OCI-LY1 (cell line): ENCODE measurements at regions not wholly inside any gene's neighbourhood (a gene's known extent, or its start where the extent isn't known, plus 50 kb on each side); places are given as distances from the start of the nearest gene placed in this dataset.

Experiments used
- EZH2 ChIP-seq: fragments of 200-600 bp; sonication (generic), shearing (Covaris generic); IDR thresholded peaks from 2 replicates; pipeline ENCODE4 v1.8.0; 2017; ENCODE audit warnings: borderline replicate concordance, mixed run types, mild to moderate bottlenecking, antibody characterized with exemption, low read length, moderate library complexity, mixed read lengths
- TF ChIP-seq, protein P1 (sequence below): fragments of 200-600 bp; sonication (generic), shearing (Covaris generic); IDR thresholded peaks from 2 replicates; pipeline ENCODE4 v1.5.1; 2017; ENCODE audit warnings: mild to moderate bottlenecking, antibody characterized with exemption, low read length, moderate library complexity, mixed read lengths

DNA sequence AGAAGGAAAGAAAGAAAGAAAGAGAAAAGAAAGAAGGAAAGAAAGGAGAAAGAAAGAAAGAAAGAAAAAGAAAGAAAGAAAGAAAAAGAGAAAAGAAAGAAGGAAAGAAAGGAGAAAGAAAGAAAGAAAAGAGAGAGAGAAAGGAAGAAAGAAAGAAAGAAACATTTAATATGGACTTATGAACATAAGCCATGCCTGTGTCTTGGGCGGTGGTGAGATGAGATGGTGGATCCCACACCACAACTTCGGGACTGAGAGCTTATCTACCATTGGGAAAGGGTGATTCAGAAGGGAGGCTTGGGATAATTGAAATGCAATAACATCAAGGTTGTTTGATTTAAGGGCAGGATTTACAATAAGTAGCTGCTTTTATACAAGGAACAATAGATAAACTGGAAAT is 843.9 kb upstream of the AUTS2 start:
- TF ChIP-seq, protein P1, sequence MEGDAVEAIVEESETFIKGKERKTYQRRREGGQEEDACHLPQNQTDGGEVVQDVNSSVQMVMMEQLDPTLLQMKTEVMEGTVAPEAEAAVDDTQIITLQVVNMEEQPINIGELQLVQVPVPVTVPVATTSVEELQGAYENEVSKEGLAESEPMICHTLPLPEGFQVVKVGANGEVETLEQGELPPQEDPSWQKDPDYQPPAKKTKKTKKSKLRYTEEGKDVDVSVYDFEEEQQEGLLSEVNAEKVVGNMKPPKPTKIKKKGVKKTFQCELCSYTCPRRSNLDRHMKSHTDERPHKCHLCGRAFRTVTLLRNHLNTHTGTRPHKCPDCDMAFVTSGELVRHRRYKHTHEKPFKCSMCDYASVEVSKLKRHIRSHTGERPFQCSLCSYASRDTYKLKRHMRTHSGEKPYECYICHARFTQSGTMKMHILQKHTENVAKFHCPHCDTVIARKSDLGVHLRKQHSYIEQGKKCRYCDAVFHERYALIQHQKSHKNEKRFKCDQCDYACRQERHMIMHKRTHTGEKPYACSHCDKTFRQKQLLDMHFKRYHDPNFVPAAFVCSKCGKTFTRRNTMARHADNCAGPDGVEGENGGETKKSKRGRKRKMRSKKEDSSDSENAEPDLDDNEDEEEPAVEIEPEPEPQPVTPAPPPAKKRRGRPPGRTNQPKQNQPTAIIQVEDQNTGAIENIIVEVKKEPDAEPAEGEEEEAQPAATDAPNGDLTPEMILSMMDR = no peak
- TF ChIP-seq EZH2 = no peak
